Fibroblast of pulmonary artery (primary cell): ENCODE measurements at regions not wholly inside any gene's neighbourhood (a gene's known extent, or its start where the extent isn't known, plus 50 kb on each side); places are given as distances from the start of the nearest gene placed in this dataset.

Experiments used
- DNase-seq: peaks from one replicate; pipeline ENCODE4 v3.0.0-alpha.2; 2010; ENCODE audit warnings: low read depth
- H3K4me3 ChIP-seq: replicated peaks from 2 replicates; pipeline ENCODE4 v1.5.1; 2011; ENCODE audit warnings: low read depth, mild to moderate bottlenecking, control low read depth, low read length, moderate library complexity
- TF ChIP-seq, protein P1 (sequence below): IDR thresholded peaks from 2 replicates; pipeline ENCODE4 v1.5.1; 2011; ENCODE audit warnings: mild to moderate bottlenecking, control low read depth, low read length, inconsistent platforms; ENCODE audit errors: missing control alignments

DNA sequence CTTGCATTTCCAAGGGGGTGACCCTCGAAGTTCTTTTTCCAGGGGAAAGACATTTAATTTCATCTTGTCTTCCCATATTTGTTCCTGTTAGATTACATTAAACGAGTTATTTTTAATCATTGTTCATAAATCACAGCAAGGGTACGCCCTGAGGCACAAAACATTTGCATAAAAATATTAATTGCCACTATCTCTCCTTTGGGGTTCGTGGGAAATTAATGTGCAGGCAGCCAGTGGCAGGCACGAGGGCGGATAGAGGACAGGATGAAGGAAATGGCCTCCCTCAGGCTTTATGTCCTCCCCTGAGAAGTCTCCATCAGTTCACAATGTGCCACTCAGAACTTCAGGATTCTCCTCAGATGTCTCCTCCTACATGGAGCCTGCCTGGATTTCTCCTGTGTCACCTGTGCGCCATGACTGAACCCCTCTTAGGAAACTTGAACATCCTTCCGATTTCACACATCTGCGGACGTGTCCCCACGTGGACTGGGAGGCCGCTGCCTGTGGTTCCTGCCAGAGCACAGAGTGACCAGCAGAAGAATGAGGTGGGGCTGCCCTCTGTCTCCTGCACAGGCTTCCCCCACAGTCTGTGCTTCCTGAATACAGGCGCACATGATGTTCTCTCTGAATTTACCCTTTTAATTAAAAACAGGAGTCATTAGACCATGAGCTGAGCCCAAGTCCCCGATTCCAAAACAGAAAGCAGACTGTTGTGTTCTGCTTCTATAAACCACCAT lies 1085.9 kb downstream of the TBC1D22A start:
- DNase-seq = no peak
- H3K4me3 ChIP-seq = no peak overlapping the region
- TF ChIP-seq, protein P1, sequence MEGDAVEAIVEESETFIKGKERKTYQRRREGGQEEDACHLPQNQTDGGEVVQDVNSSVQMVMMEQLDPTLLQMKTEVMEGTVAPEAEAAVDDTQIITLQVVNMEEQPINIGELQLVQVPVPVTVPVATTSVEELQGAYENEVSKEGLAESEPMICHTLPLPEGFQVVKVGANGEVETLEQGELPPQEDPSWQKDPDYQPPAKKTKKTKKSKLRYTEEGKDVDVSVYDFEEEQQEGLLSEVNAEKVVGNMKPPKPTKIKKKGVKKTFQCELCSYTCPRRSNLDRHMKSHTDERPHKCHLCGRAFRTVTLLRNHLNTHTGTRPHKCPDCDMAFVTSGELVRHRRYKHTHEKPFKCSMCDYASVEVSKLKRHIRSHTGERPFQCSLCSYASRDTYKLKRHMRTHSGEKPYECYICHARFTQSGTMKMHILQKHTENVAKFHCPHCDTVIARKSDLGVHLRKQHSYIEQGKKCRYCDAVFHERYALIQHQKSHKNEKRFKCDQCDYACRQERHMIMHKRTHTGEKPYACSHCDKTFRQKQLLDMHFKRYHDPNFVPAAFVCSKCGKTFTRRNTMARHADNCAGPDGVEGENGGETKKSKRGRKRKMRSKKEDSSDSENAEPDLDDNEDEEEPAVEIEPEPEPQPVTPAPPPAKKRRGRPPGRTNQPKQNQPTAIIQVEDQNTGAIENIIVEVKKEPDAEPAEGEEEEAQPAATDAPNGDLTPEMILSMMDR = no peak

- H3K4me3 ChIP-seq = no peak overlapping the region
- no peak for DNase-seq
- TF ChIP-seq, protein P1 = no peak
Measured at GRCh38 chr22:47847131-47847890, 1084.9 kb downstream of the TBC1D22A start.

- TF ChIP-seq, protein P1 = no peak
- no peak for DNase-seq
- no peak overlapping the region for H3K4me3 ChIP-seq
Measured at GRCh38 chr22:47846206-47846605, 1083.8 kb downstream of the TBC1D22A start.

GRCh38 chr22:47842119-47842518 lies 1079.7 kb downstream of the TBC1D22A start:
- TF ChIP-seq, protein P1 = no peak
- H3K4me3 ChIP-seq = no peak overlapping the region
- DNase-seq = no peak

- TF ChIP-seq, protein P1 = no peak
- no peak overlapping the region for H3K4me3 ChIP-seq
- no peak for DNase-seq
Measured at GRCh38 chr22:47841156-47841555, 1078.7 kb downstream of the TBC1D22A start.

DNA sequence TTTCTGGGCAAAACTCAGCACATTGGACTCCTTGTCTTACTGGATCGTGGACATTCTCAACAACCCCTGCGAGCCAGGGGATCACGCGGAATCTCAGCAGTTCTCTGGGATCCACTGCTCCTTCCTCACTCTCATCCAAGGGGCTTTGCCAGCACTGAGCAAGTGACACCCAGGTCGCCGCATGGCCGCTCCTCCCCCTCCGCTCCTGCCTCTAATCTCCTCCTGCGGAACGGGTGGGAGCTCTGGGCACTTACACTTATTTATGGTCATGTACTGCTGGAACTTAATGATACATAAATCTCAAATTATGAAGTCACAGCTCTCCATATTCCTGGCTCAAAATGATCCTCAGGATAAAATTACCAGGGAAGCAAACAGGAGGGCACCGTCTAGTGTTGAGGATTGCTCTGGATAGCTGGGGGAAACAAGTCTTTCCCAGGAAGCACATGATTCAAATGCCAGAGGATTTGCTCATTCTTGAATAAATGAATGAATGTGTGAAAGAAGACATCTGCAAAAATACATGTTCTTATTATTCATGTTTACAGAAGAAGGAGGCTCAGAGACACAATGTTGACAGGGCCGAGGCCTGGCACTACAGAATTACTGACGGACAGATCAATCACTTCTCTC lies 1077.3 kb downstream of the TBC1D22A start:
- H3K4me3 ChIP-seq = no peak overlapping the region
- DNase-seq = no peak
- TF ChIP-seq, protein P1 = no peak
